Mammary epithelial cell (primary cell): ENCODE measurements at regions not wholly inside any gene's neighbourhood (a gene's known extent, or its start where the extent isn't known, plus 50 kb on each side); places are given as distances from the start of the nearest gene placed in this dataset.

Experiments used
- EZH2 ChIP-seq: IDR thresholded peaks from 2 replicates; pipeline ENCODE4 v1.6.1; 2012; ENCODE audit warnings: low read length, inconsistent platforms, borderline replicate concordance
- TF ChIP-seq, protein P1 (sequence below), 2 donors: IDR thresholded peaks in 1 of 2; conservative IDR thresholded peaks in 1 of 2; 2 replicates each; pipeline ENCODE4 v1.5.1; 2011 to 2012; ENCODE audit warnings: inconsistent platforms in 2 of 2, low read length in 2 of 2, mild to moderate bottlenecking in 2 of 2, control low read depth in 1 of 2, low read depth in 1 of 2; ENCODE audit not compliant: insufficient read depth in 1 of 2; ENCODE audit errors: extremely low read depth in 1 of 2

- TF ChIP-seq, protein P1, sequence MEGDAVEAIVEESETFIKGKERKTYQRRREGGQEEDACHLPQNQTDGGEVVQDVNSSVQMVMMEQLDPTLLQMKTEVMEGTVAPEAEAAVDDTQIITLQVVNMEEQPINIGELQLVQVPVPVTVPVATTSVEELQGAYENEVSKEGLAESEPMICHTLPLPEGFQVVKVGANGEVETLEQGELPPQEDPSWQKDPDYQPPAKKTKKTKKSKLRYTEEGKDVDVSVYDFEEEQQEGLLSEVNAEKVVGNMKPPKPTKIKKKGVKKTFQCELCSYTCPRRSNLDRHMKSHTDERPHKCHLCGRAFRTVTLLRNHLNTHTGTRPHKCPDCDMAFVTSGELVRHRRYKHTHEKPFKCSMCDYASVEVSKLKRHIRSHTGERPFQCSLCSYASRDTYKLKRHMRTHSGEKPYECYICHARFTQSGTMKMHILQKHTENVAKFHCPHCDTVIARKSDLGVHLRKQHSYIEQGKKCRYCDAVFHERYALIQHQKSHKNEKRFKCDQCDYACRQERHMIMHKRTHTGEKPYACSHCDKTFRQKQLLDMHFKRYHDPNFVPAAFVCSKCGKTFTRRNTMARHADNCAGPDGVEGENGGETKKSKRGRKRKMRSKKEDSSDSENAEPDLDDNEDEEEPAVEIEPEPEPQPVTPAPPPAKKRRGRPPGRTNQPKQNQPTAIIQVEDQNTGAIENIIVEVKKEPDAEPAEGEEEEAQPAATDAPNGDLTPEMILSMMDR (conservative IDR thresholded peaks at IDR 0.05 in 1 of 2, IDR thresholded peaks at IDR 0.05 in 1 of 2; ENCODE audit: extremely low read depth in 1 of 2, insufficient read depth in 1 of 2, low read depth in 1 of 2, low read length in 2 of 2), result no peak
- TF ChIP-seq EZH2, result no peak
Observed at GRCh38 chr1:215005656-215006345, 76.7 kb upstream of the KCNK2 start.
